ENCODE measurements at regions not wholly inside any gene's neighbourhood (a gene's known extent, or its start where the extent isn't known, plus 50 kb on each side); places are given as distances from the start of the nearest gene placed in this dataset.
A peak's percentile ranks its signal among the peaks of the same experiment; 100 is the strongest.

- POLR2A ChIA-PET (ENCODE audit: unreplicated experiment), result no interaction called here
- H3K4me2 ChIP-seq, result no peak overlapping the region
- DNase-seq, result peak in 1 of 2 experiments; percentile 40
These were observed 70.4 kb upstream of the FUCA2 start for GRCh38 chr6:143581835-143582480.

GRCh38 chr6:143579703-143580102, 68.2 kb upstream of the FUCA2 start:
- no peak for TF ChIP-seq CTCF (conservative IDR thresholded peaks at IDR 0.05)
- TF ChIP-seq EZH2 (IDR thresholded peaks at IDR 0.05; ENCODE audit: low read depth), result no peak
- peak in 1 of 2 experiments; percentile 37 for DNase-seq
- Histone ChIP-seq H3K9me3 (ENCODE audit: insufficient read depth, low read depth) (0 out of 2 replicates have a peak, but pooled peaks cover 3% of the 10 kb centered on the region), H3K4me3 (no peak overlapping the region), H3K36me3 (ENCODE audit: low read depth) (no peaks in the 10 kb centered on the region), H3K4me1 (replicated peaks; ENCODE audit: insufficient read depth) (peaks cover 7% of the 10 kb centered on the region; the same call in 1 of the 2 replicates), H3K9me2 (ENCODE audit: insufficient read depth) (no peaks in the 10 kb centered on the region), H3K4me2 (no peak overlapping the region), H4K20me1 (ENCODE audit: insufficient read depth) (no peaks in the 10 kb centered on the region; the same call in 1 of the 2 replicates), H3F3A (ENCODE audit: insufficient read depth, low read depth) (peaks cover 11% of the 10 kb centered on the region; the same call in 1 of the 2 replicates), H3K79me2 (ENCODE audit: low read depth) (no peaks in the 10 kb centered on the region), H3K27me3 (ENCODE audit: insufficient read depth, low read depth) (no peaks in the 10 kb centered on the region), H2AFZ (no peak overlapping the region), H3K27ac (no peak overlapping the region)
- POLR2A ChIA-PET (ENCODE audit: unreplicated experiment), result no interaction called here
- BruUV-seq (replicated peaks), result no TSS peak
- intact Hi-C loops (cut with micrococcal nuclease; ENCODE audit: unreplicated experiment), result no loop called here
- CTCF ChIA-PET, result no interaction called here

More at GRCh38 chr6:143581835-143582480, 70.4 kb upstream of the FUCA2 start:
- TF ChIP-seq CTCF (conservative IDR thresholded peaks at IDR 0.05), result no peak
- no peak for TF ChIP-seq EZH2 (IDR thresholded peaks at IDR 0.05; ENCODE audit: low read depth)
- Histone ChIP-seq H2AFZ (no peak overlapping the region), H3K27ac (no peak overlapping the region), H3K4me1 (replicated peaks; ENCODE audit: insufficient read depth) (peaks cover 7% of the 10 kb centered on the region; the same call in 1 of the 2 replicates), H3K9me2 (ENCODE audit: insufficient read depth) (no peaks in the 10 kb centered on the region), H3K79me2 (ENCODE audit: low read depth) (no peaks in the 10 kb centered on the region), H3K36me3 (ENCODE audit: low read depth) (no peaks in the 10 kb centered on the region), H4K20me1 (ENCODE audit: insufficient read depth) (no peaks in the 10 kb centered on the region), H3K4me3 (no peak overlapping the region), H3K9me3 (ENCODE audit: insufficient read depth, low read depth) (0 out of 2 replicates have a peak, but pooled peaks cover 3% of the 10 kb centered on the region), H3K27me3 (ENCODE audit: insufficient read depth, low read depth) (no peaks in the 10 kb centered on the region), H3F3A (ENCODE audit: insufficient read depth, low read depth) (peaks cover 11% of the 10 kb centered on the region; the same call in 1 of the 2 replicates)
- intact Hi-C loops (cut with micrococcal nuclease; ENCODE audit: unreplicated experiment), result no loop called here
- CTCF ChIA-PET, result no interaction called here
- no TSS peak for BruUV-seq (replicated peaks)

GRCh38 chr6:143578054-143578453, 66.5 kb upstream of the FUCA2 start:
- H4K20me1 ChIP-seq (ENCODE audit: insufficient read depth), result no peaks in the 10 kb centered on the region; the same call in 1 of the 2 replicates
- peaks cover 11% of the 10 kb centered on the region; the same call in 1 of the 2 replicates for H3F3A ChIP-seq (ENCODE audit: insufficient read depth, low read depth)
- H3K9me2 ChIP-seq (ENCODE audit: insufficient read depth), result no peaks in the 10 kb centered on the region
- H3K36me3 ChIP-seq (ENCODE audit: low read depth), result no peaks in the 10 kb centered on the region
- H3K27ac ChIP-seq, result no peak overlapping the region
- intact Hi-C loops (cut with micrococcal nuclease; ENCODE audit: unreplicated experiment), result no loop called here
- ChIA-PET CTCF (interaction anchor here (0.6 to 0.7 kb wide), 2 partner anchors 109 to 487 kb away, joined by 3 to 5 read pairs; no protein-coding TSS in a partner anchor), POLR2A (ENCODE audit: unreplicated experiment) (no interaction called here)
- peaks cover 7% of the 10 kb centered on the region; the same call in 1 of the 2 replicates for H3K4me1 ChIP-seq (replicated peaks; ENCODE audit: insufficient read depth)
- no peak overlapping the region for H3K4me3 ChIP-seq
- DNase-seq, result no peak
- H3K79me2 ChIP-seq (ENCODE audit: low read depth), result no peaks in the 10 kb centered on the region
- no peak overlapping the region for H2AFZ ChIP-seq
- H3K4me2 ChIP-seq, result no peak overlapping the region
- no TSS peak for BruUV-seq (replicated peaks)
- H3K9me3 ChIP-seq (ENCODE audit: insufficient read depth, low read depth), result 0 out of 2 replicates have a peak, but pooled peaks cover 3% of the 10 kb centered on the region
- no peak for TF ChIP-seq EZH2 (IDR thresholded peaks at IDR 0.05; ENCODE audit: low read depth)
- TF ChIP-seq CTCF (conservative IDR thresholded peaks at IDR 0.05), result no peak
- H3K27me3 ChIP-seq (ENCODE audit: insufficient read depth, low read depth), result no peaks in the 10 kb centered on the region
